ACHN (cell line): ENCODE measurements at regions not wholly inside any gene's neighbourhood (a gene's known extent, or its start where the extent isn't known, plus 50 kb on each side); places are given as distances from the start of the nearest gene placed in this dataset.
"Not testable (repeated sequence)": the region's sequence is repeated elsewhere in the genome, so short reads cannot be mapped to it uniquely, and the experiment has no call there.

ENCODE experiments used
- DNase-seq: peaks from one replicate; pipeline ENCODE4 v3.0.0-alpha.2; 2015
- in situ Hi-C: cut with HindIII; loops from 2 replicates; pipeline ENCODE4 v1.10.0; 2017; ENCODE audit warnings: low sequenced_read_pairs, low pct_ligation_motif_present, low pct_unique_long_range_greater_than_20kb

GRCh38 chr14:105629886-105630215, 103.5 kb downstream of the TMEM121 start:
- DNase-seq = no peak
- in situ Hi-C loops = no loop called here

- in situ Hi-C loops, DNase-seq: not testable (repeated sequence)
Observed at GRCh38 chr14:105630293-105630934, 104.0 kb downstream of the TMEM121 start.

- in situ Hi-C loops, DNase-seq: not testable (repeated sequence)
Observed at GRCh38 chr14:105630935-105631779, 104.8 kb downstream of the TMEM121 start.

GRCh38 chr14:105632010-105632409, 105.6 kb downstream of the TMEM121 start:
- in situ Hi-C loops = no loop called here
- no peak for DNase-seq

- in situ Hi-C loops, DNase-seq: not testable (repeated sequence)
Observed at GRCh38 chr14:105633596-105633995, 107.2 kb downstream of the TMEM121 start.

- no peak for DNase-seq
- in situ Hi-C loops = no loop called here
Observed at GRCh38 chr14:105635560-105635959, 109.2 kb downstream of the TMEM121 start.

GRCh38 chr14:105636021-105636420, 109.6 kb downstream of the TMEM121 start:
- DNase-seq, in situ Hi-C loops: not testable (repeated sequence)

GRCh38 chr14:105636935-105637334, 110.6 kb downstream of the TMEM121 start:
- in situ Hi-C loops = no loop called here
- no peak for DNase-seq

GRCh38 chr14:105637345-105637744, 111.0 kb downstream of the TMEM121 start:
- in situ Hi-C loops, DNase-seq: not testable (repeated sequence)

- DNase-seq, in situ Hi-C loops: not testable (repeated sequence)
Observed at GRCh38 chr14:105639969-105640931, 113.9 kb downstream of the TMEM121 start.

- in situ Hi-C loops = no loop called here
- no peak for DNase-seq
Observed at GRCh38 chr14:105641075-105641937, 114.9 kb downstream of the TMEM121 start.

GRCh38 chr14:105641951-105642350, 115.6 kb downstream of the TMEM121 start:
- in situ Hi-C loops = not testable (repeated sequence)

GRCh38 chr14:105642486-105642885, 116.1 kb downstream of the TMEM121 start:
- DNase-seq, in situ Hi-C loops: not testable (repeated sequence)

More at GRCh38 chr14:105641951-105642350, 115.6 kb downstream of the TMEM121 start:
- not testable (repeated sequence) for DNase-seq

GRCh38 chr14:105643406-105644052, 117.1 kb downstream of the TMEM121 start:
- in situ Hi-C loops, DNase-seq: not testable (repeated sequence)

- DNase-seq, in situ Hi-C loops: not testable (repeated sequence)
Observed at GRCh38 chr14:105644053-105644435, 117.7 kb downstream of the TMEM121 start.

GRCh38 chr14:105644457-105644856, 118.1 kb downstream of the TMEM121 start:
- DNase-seq, in situ Hi-C loops: not testable (repeated sequence)

GRCh38 chr14:105644891-105645290, 118.5 kb downstream of the TMEM121 start:
- DNase-seq, in situ Hi-C loops: not testable (repeated sequence)
